ENCODE measurements at regions not wholly inside any gene's neighbourhood (a gene's known extent, or its start where the extent isn't known, plus 50 kb on each side); places are given as distances from the start of the nearest gene placed in this dataset.

GRCh38 chr1:192067360-192067759 lies 90.9 kb upstream of the RGS18 start:
- Histone ChIP-seq H4K20me1 (ENCODE audit: control insufficient read depth, insufficient read depth, low read depth, low read length) (no peaks in the 10 kb centered on the region), H3K4me2 (ENCODE audit: low read length) (no peak overlapping the region), H3K9me2 (replicated peaks; ENCODE audit: control insufficient read depth, low read length) (no peaks in the 10 kb centered on the region), H3F3A (ENCODE audit: control insufficient read depth, insufficient read depth) (no peaks in the 10 kb centered on the region), H3K9me3 (ENCODE audit: control insufficient read depth, insufficient read depth, low read length) (no peaks in the 10 kb centered on the region), H3K27ac (ENCODE audit: low read depth, low read length) (no peak overlapping the region), H3K79me2 (ENCODE audit: control insufficient read depth, low read length) (no peaks in the 10 kb centered on the region), H3K4me3 (ENCODE audit: low read length) (no peak overlapping the region), H3K4me1 (ENCODE audit: control insufficient read depth, low read length) (no peaks in the 10 kb centered on the region), H3K36me3 (ENCODE audit: control insufficient read depth, low read length) (no peaks in the 10 kb centered on the region), H3K27me3 (ENCODE audit: control insufficient read depth, low read length) (no peaks in the 10 kb centered on the region)
- TF ChIP-seq EZH2phosphoT487 (IDR thresholded peaks at IDR 0.05; ENCODE audit: borderline replicate concordance, low read length) = no peak
- TF ChIP-seq, protein P1, sequence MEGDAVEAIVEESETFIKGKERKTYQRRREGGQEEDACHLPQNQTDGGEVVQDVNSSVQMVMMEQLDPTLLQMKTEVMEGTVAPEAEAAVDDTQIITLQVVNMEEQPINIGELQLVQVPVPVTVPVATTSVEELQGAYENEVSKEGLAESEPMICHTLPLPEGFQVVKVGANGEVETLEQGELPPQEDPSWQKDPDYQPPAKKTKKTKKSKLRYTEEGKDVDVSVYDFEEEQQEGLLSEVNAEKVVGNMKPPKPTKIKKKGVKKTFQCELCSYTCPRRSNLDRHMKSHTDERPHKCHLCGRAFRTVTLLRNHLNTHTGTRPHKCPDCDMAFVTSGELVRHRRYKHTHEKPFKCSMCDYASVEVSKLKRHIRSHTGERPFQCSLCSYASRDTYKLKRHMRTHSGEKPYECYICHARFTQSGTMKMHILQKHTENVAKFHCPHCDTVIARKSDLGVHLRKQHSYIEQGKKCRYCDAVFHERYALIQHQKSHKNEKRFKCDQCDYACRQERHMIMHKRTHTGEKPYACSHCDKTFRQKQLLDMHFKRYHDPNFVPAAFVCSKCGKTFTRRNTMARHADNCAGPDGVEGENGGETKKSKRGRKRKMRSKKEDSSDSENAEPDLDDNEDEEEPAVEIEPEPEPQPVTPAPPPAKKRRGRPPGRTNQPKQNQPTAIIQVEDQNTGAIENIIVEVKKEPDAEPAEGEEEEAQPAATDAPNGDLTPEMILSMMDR (IDR thresholded peaks at IDR 0.05; ENCODE audit: low read depth, low read length, poor library complexity, severe bottlenecking) = no peak

DNA sequence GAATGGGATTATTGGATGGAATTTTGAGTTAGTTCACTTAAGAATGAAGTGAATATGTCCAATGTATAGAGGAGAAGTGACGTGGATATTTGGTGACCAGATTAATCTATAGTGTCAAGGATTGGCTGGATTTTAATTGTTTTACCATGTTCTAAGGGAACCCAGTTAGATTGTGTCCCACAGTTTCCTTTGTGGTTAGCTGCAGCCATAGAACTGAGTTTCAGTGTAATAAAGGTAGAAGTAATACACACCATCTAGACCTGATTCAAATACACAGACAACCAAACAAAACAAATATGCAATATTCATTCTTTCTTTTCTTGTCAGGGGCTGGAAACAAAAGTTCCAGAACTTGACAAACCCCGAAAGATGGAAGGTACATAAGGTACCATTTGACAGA lies 88.0 kb upstream of the RGS18 start:
- TF ChIP-seq EZH2phosphoT487 (IDR thresholded peaks at IDR 0.05; ENCODE audit: borderline replicate concordance, low read length) = no peak
- TF ChIP-seq, protein P1 (IDR thresholded peaks at IDR 0.05; ENCODE audit: low read depth, low read length, poor library complexity, severe bottlenecking) = no peak
- Histone ChIP-seq H3K4me2 (ENCODE audit: low read length) (no peak overlapping the region), H3K4me3 (ENCODE audit: low read length) (no peak overlapping the region), H3F3A (ENCODE audit: control insufficient read depth, insufficient read depth) (no peaks in the 10 kb centered on the region), H3K27me3 (ENCODE audit: control insufficient read depth, low read length) (no peaks in the 10 kb centered on the region), H3K9me2 (replicated peaks; ENCODE audit: control insufficient read depth, low read length) (no peaks in the 10 kb centered on the region), H3K4me1 (ENCODE audit: control insufficient read depth, low read length) (no peaks in the 10 kb centered on the region), H3K36me3 (ENCODE audit: control insufficient read depth, low read length) (no peaks in the 10 kb centered on the region), H3K79me2 (ENCODE audit: control insufficient read depth, low read length) (no peaks in the 10 kb centered on the region), H3K9me3 (ENCODE audit: control insufficient read depth, insufficient read depth, low read length) (no peaks in the 10 kb centered on the region), H4K20me1 (ENCODE audit: control insufficient read depth, insufficient read depth, low read depth, low read length) (no peaks in the 10 kb centered on the region), H3K27ac (ENCODE audit: low read depth, low read length) (no peak overlapping the region)

DNA sequence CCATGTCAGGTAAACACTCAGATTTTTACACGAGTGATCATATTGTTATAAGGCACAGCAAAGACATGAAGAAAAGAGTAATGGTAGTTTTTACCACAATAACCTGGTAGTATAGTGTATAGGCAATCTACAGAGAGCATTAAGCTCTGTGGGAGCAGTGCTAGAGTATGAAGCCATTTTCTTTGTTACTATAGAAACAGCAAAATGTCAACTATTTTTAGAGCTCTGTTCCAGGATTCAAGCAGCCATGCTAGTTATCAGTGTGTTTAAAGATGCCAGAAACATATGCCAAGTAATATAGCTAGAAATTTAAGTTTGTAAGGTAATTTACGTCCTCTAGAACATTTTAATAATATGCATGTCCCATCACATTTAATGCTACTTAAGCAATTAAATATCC lies 77.6 kb upstream of the RGS18 start:
- TF ChIP-seq EZH2phosphoT487 (IDR thresholded peaks at IDR 0.05; ENCODE audit: borderline replicate concordance, low read length) = no peak
- TF ChIP-seq, protein P1 (IDR thresholded peaks at IDR 0.05; ENCODE audit: low read depth, low read length, poor library complexity, severe bottlenecking) = no peak
- Histone ChIP-seq H3K4me2 (ENCODE audit: low read length) (no peak overlapping the region), H3K79me2 (ENCODE audit: control insufficient read depth, low read length) (no peaks in the 10 kb centered on the region), H4K20me1 (ENCODE audit: control insufficient read depth, insufficient read depth, low read depth, low read length) (no peaks in the 10 kb centered on the region), H3K9me2 (replicated peaks; ENCODE audit: control insufficient read depth, low read length) (no peaks in the 10 kb centered on the region), H3K4me3 (ENCODE audit: low read length) (no peak overlapping the region), H3K27me3 (ENCODE audit: control insufficient read depth, low read length) (no peaks in the 10 kb centered on the region), H3K9me3 (ENCODE audit: control insufficient read depth, insufficient read depth, low read length) (no peaks in the 10 kb centered on the region), H3K36me3 (ENCODE audit: control insufficient read depth, low read length) (no peaks in the 10 kb centered on the region), H3F3A (ENCODE audit: control insufficient read depth, insufficient read depth) (no peaks in the 10 kb centered on the region), H3K4me1 (ENCODE audit: control insufficient read depth, low read length) (no peaks in the 10 kb centered on the region), H3K27ac (ENCODE audit: low read depth, low read length) (no peak overlapping the region)

DNA sequence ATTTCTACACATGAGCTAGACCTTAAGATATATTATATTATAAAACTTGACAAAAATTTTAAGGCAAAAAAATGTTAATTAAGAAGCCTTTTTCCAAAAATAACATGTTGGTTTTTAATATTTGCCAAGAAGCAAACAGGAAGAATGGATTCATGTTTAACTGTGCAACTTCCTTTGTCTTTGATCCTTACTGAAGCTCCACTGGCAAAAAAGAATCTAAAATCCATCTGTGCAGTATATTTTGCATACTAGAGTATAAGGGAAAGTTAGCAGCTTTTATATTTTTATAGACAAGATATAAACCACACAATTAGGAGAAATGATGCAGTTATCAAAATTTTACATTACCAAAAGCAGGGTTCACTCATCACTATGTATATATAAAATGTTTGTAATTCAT lies 76.9 kb upstream of the RGS18 start:
- no peaks in the 10 kb centered on the region for H3F3A ChIP-seq (ENCODE audit: control insufficient read depth, insufficient read depth)
- no peaks in the 10 kb centered on the region for H3K79me2 ChIP-seq (ENCODE audit: control insufficient read depth, low read length)
- TF ChIP-seq, protein P1 (IDR thresholded peaks at IDR 0.05; ENCODE audit: low read depth, low read length, poor library complexity, severe bottlenecking) = no peak
- TF ChIP-seq EZH2phosphoT487 (IDR thresholded peaks at IDR 0.05; ENCODE audit: borderline replicate concordance, low read length) = no peak
- H3K9me3 ChIP-seq (ENCODE audit: control insufficient read depth, insufficient read depth, low read length) = no peaks in the 10 kb centered on the region
- no peaks in the 10 kb centered on the region for H3K27me3 ChIP-seq (ENCODE audit: control insufficient read depth, low read length)
- no peaks in the 10 kb centered on the region for H3K36me3 ChIP-seq (ENCODE audit: control insufficient read depth, low read length)
- no peaks in the 10 kb centered on the region for H4K20me1 ChIP-seq (ENCODE audit: control insufficient read depth, insufficient read depth, low read depth, low read length)
- H3K9me2 ChIP-seq (replicated peaks; ENCODE audit: control insufficient read depth, low read length) = no peaks in the 10 kb centered on the region
- no peak overlapping the region for H3K4me3 ChIP-seq (ENCODE audit: low read length)
- H3K27ac ChIP-seq (ENCODE audit: low read depth, low read length) = no peak overlapping the region
- no peak overlapping the region for H3K4me2 ChIP-seq (ENCODE audit: low read length)
- H3K4me1 ChIP-seq (ENCODE audit: control insufficient read depth, low read length) = no peaks in the 10 kb centered on the region
